Endothelial cell of umbilical vein (primary cell): ENCODE measurements at regions not wholly inside any gene's neighbourhood (a gene's known extent, or its start where the extent isn't known, plus 50 kb on each side); places are given as distances from the start of the nearest gene placed in this dataset.

Experiments
- BruUV-seq: library from RNA; stranded (reverse); fragments of 400-500 nt; replicated peaks from 2 replicates; lab custom pipeline; 2021; lab: Mats Ljungman, UMichigan
- CTCF ChIA-PET: fragments of 300-600, 350-600 bp; sonication (Branson Sonifier 250); formaldehyde crosslinking; loops from one replicate; lab custom pipeline; 2021; ENCODE audit warnings: antibody characterized with exemption, inconsistent platforms; lab: Charles Lee
- POLR2A ChIA-PET: fragments of 300-600, 350-600 bp; sonication (Branson Sonifier 250); formaldehyde crosslinking; loops from one replicate; lab custom pipeline; 2021; ENCODE audit warnings: antibody characterized with exemption, inconsistent platforms; lab: Charles Lee
- DNase-seq: peaks from one replicate; pipeline ENCODE4 v3.0.0-alpha.2; 2011; ENCODE audit warnings: low read depth, low spot score
- FAIRE-seq: peaks from 2 replicates; lab custom pipeline; 2011; peaks lifted over from hg19 to GRCh38; lab: Jason Lieb, UNC
- H2AFZ ChIP-seq: 2 replicates; pipeline ENCODE4 v1.6.0; 2012; ENCODE audit warnings: low read depth, low read length, control low read depth, inconsistent platforms
- H3K27ac ChIP-seq: 2 replicates; pipeline ENCODE4 v1.5.1; 2011; ENCODE audit warnings: low read depth, mild to moderate bottlenecking, control low read depth, low read length, moderate library complexity; ENCODE audit not compliant: insufficient read depth
- H3K27me3 ChIP-seq, 2 experiments: 2 replicates each; pipeline versions ENCODE4 v1.6.0 to v1.6.1; 2011; ENCODE audit warnings: low read length in 2 of 2, mixed read lengths in 1 of 2; ENCODE audit not compliant: control insufficient read depth in 2 of 2, insufficient read depth in 2 of 2
- H3K36me3 ChIP-seq, 2 experiments: 2 replicates in 1 of 2; 3 replicates in 1 of 2; pipeline ENCODE4 v1.5.1; 2011; ENCODE audit warnings: low read length in 2 of 2, mild to moderate bottlenecking in 1 of 2, moderate library complexity in 1 of 2; ENCODE audit not compliant: control insufficient read depth in 2 of 2, insufficient read depth in 2 of 2; ENCODE audit errors: extremely low read depth in 1 of 2
- H3K4me1 ChIP-seq: 3 replicates; pipeline ENCODE4 v1.5.1; 2011; ENCODE audit warnings: mild to moderate bottlenecking, low read length; ENCODE audit not compliant: control insufficient read depth, insufficient read depth; ENCODE audit errors: extremely low read depth
- H3K4me2 ChIP-seq: 2 replicates; pipeline ENCODE4 v1.6.1; 2011; ENCODE audit warnings: low read length, control low read depth, mixed read lengths; ENCODE audit not compliant: insufficient read depth
- H3K4me3 ChIP-seq, 3 experiments: fragments of 200-600 bp in 1 of 3; sonication (generic), shearing (Covaris generic) in 1 of 3; replicated peaks in 1 of 3; 2 replicates each; pipeline ENCODE4 v1.5.1; 2011 to 2016; ENCODE audit warnings: control low read depth in 3 of 3, low read length in 3 of 3, mild to moderate bottlenecking in 2 of 3, inconsistent platforms in 1 of 3, low read depth in 1 of 3, moderate library complexity in 1 of 3; ENCODE audit not compliant: insufficient read depth in 1 of 3
- H3K79me2 ChIP-seq: 2 replicates; pipeline ENCODE4 v1.6.0; 2012; ENCODE audit warnings: low read length, inconsistent platforms; ENCODE audit not compliant: control insufficient read depth, insufficient read depth
- H3K9ac ChIP-seq: replicated peaks from 2 replicates; pipeline ENCODE3; 2011; ENCODE audit warnings: low read length, control low read depth; ENCODE audit not compliant: insufficient read depth; ENCODE audit errors: extremely low read depth
- H3K9me1 ChIP-seq: replicated peaks from 3 replicates; pipeline ENCODE4 v1.6.0; 2011; ENCODE audit warnings: mild to moderate bottlenecking, low read length; ENCODE audit not compliant: control insufficient read depth, insufficient read depth; ENCODE audit errors: extremely low read depth
- H3K9me3 ChIP-seq: replicated peaks from 2 replicates; pipeline ENCODE4 v1.5.1; 2012; ENCODE audit warnings: low read length, inconsistent platforms; ENCODE audit not compliant: control insufficient read depth, insufficient read depth
- H4K20me1 ChIP-seq: replicated peaks from 2 replicates; pipeline ENCODE3; 2011; ENCODE audit warnings: mild to moderate bottlenecking, low read length; ENCODE audit not compliant: control insufficient read depth, insufficient read depth; ENCODE audit errors: extremely low read depth
- EZH2 ChIP-seq: IDR thresholded peaks from 2 replicates; pipeline ENCODE4 v1.6.1; 2012; ENCODE audit warnings: borderline replicate concordance, low read depth, mild to moderate bottlenecking, moderate library complexity, low read length, inconsistent platforms; ENCODE audit not compliant: severe bottlenecking
- FOS ChIP-seq: IDR thresholded peaks from 2 replicates; pipeline ENCODE4 v1.6.1; 2011; ENCODE audit warnings: mild to moderate bottlenecking, low read length, moderate library complexity, borderline replicate concordance; ENCODE audit not compliant: insufficient read depth
- GATA2 ChIP-seq: IDR thresholded peaks from 2 replicates; pipeline ENCODE4 v1.7.0; 2011; ENCODE audit warnings: low read depth, mild to moderate bottlenecking, moderate library complexity, mixed read lengths, low read length; ENCODE audit not compliant: insufficient read length, insufficient read depth
- JUN ChIP-seq: IDR thresholded peaks from 2 replicates; pipeline ENCODE4 v1.6.1; 2011; ENCODE audit warnings: borderline replicate concordance, low read depth; ENCODE audit not compliant: insufficient read length, insufficient read depth
- MAX ChIP-seq: IDR thresholded peaks from 2 replicates; pipeline ENCODE4 v1.6.1; 2011; ENCODE audit not compliant: insufficient read depth, insufficient read length
- MYC ChIP-seq: IDR thresholded peaks from one replicate; pipeline ENCODE4 v1.6.1; 2011; ENCODE audit warnings: mild to moderate bottlenecking, low read depth, low read length
- POLR2A ChIP-seq: IDR thresholded peaks from 2 replicates; pipeline ENCODE4 v1.6.1; 2012; ENCODE audit warnings: low read depth, mild to moderate bottlenecking, control low read depth, low read length
- POLR2AphosphoS5 ChIP-seq: IDR thresholded peaks from 2 replicates; pipeline ENCODE4 v1.6.1; 2012; ENCODE audit warnings: low read depth, mild to moderate bottlenecking, control low read depth, low read length, moderate library complexity; ENCODE audit not compliant: insufficient read depth
- dilution Hi-C: fragments of 300-500 bp; cut with MboI; formaldehyde crosslinking; loops from one replicate; pipeline ENCODE4 v1.15.0; 2019; ENCODE audit warnings: low sequenced_read_pairs; ENCODE audit not compliant: extremely low pct_ligation_motif_present
- intact Hi-C: fragments of 100-400 bp; cut with micrococcal nuclease; formaldehyde crosslinking; loops from one replicate; pipeline ENCODE4 v1.10.0; 2022
- TF ChIP-seq, protein P1 (sequence below), 2 donors: IDR thresholded peaks; 1 replicate in 1 of 2; 2 replicates in 1 of 2; pipeline ENCODE4 v1.5.1; 2011; ENCODE audit warnings: low read length in 2 of 2, mild to moderate bottlenecking in 2 of 2, moderate library complexity in 2 of 2, control low read depth in 1 of 2, inconsistent platforms in 1 of 2, low read depth in 1 of 2; ENCODE audit not compliant: insufficient read depth in 1 of 2; ENCODE audit errors: extremely low read depth in 1 of 2

DNA sequence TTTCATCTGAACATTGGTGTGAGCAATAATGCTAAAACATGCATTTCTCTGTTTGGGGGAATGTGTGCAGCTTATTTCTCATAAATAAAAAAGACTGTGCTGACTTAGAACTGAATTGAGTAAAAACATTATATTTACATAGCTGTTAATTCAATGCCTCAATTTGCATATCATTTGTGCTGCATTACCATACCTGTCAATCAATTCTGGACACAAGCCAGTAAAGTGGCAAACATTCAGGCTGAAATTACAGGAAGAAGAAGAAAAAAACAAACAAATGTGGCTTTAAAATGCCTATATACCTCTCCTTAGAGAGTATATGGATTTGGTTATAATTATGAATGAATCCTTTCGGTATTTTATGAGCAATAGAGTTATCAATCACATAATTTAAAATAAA is 380.1 kb upstream of the GBE1 start:
- ChIA-PET POLR2A (no interaction called here), CTCF (interaction anchor here (1.3 to 2.0 kb wide), 2 partner anchors 9 to 18 kb away, joined by 3 to 7 read pairs; no protein-coding TSS in a partner anchor)
- DNase-seq (no peak), FAIRE-seq (no peak)
- no peak overlapping the region for H3K4me3 ChIP-seq
- H3K27me3 ChIP-seq: no peaks in the 10 kb centered on the region
- dilution Hi-C loops: no loop called here
- no peaks in the 10 kb centered on the region for H3K9me1 ChIP-seq
- intact Hi-C loops: no loop called here
- TF ChIP-seq EZH2 (no peak), FOS (no peak), POLR2A (no peak), POLR2AphosphoS5 (no peak), JUN (no peak), MYC (no peak), MAX (no peak), GATA2 (no peak)
- TF ChIP-seq, protein P1, sequence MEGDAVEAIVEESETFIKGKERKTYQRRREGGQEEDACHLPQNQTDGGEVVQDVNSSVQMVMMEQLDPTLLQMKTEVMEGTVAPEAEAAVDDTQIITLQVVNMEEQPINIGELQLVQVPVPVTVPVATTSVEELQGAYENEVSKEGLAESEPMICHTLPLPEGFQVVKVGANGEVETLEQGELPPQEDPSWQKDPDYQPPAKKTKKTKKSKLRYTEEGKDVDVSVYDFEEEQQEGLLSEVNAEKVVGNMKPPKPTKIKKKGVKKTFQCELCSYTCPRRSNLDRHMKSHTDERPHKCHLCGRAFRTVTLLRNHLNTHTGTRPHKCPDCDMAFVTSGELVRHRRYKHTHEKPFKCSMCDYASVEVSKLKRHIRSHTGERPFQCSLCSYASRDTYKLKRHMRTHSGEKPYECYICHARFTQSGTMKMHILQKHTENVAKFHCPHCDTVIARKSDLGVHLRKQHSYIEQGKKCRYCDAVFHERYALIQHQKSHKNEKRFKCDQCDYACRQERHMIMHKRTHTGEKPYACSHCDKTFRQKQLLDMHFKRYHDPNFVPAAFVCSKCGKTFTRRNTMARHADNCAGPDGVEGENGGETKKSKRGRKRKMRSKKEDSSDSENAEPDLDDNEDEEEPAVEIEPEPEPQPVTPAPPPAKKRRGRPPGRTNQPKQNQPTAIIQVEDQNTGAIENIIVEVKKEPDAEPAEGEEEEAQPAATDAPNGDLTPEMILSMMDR (IDR thresholded peaks at IDR 0.05; ENCODE audit: extremely low read depth in 1 of 2, insufficient read depth in 1 of 2, low read depth in 1 of 2, low read length in 2 of 2): no peak
- no peaks in the 10 kb centered on the region for H3K4me1 ChIP-seq
- H3K36me3 ChIP-seq: no peaks in the 10 kb centered on the region
- no peak overlapping the region for H3K27ac ChIP-seq
- H2AFZ ChIP-seq: no peak overlapping the region
- H3K79me2 ChIP-seq: no peaks in the 10 kb centered on the region
- H3K9ac ChIP-seq: no peak overlapping the region
- BruUV-seq: no TSS peak
- H3K4me2 ChIP-seq: no peak overlapping the region
- H3K9me3 ChIP-seq: no peaks in the 10 kb centered on the region
- H4K20me1 ChIP-seq: no peaks in the 10 kb centered on the region
